ENCODE measurements at regions not wholly inside any gene's neighbourhood (a gene's known extent, or its start where the extent isn't known, plus 50 kb on each side); places are given as distances from the start of the nearest gene placed in this dataset.

- H3K36me3 ChIP-seq (ENCODE audit: control insufficient read depth, insufficient read depth, low read length) = no peaks in the 10 kb centered on the region
- H3K4me3 Mint-ChIP-seq = no peak overlapping the region
- no peak for DNase-seq
- H3K9ac ChIP-seq (ENCODE audit: extremely low read depth, low read length, poor library complexity, severe bottlenecking) = no peak overlapping the region
- no peak overlapping the region for H3K27ac Mint-ChIP-seq
- no peak overlapping the region for H3K27ac ChIP-seq (ENCODE audit: low read depth, low read length)
- no peaks in the 10 kb centered on the region for H3K27me3 Mint-ChIP-seq (ENCODE audit: insufficient read depth)
- H3K9me3 ChIP-seq (ENCODE audit: control insufficient read depth, low read length) = no peaks in the 10 kb centered on the region
- WGBS, 2 experiments (ENCODE audit: insufficient coverage in 1 of 2, insufficient read length in 1 of 2) = 43% methylated on average over 2 of the region's 2 CpGs; no CpG with 5 or more reads in 1 of the 2 experiments
- no peak for TF ChIP-seq CTCF (conservative IDR thresholded peaks at IDR 0.05)
- no peaks in the 10 kb centered on the region for H3K36me3 Mint-ChIP-seq (ENCODE audit: low read depth)
- H3K27me3 ChIP-seq (ENCODE audit: control insufficient read depth, insufficient read depth, low read length, poor library complexity, severe bottlenecking) = no peaks in the 10 kb centered on the region
- H3K4me1 ChIP-seq (ENCODE audit: control insufficient read depth, insufficient read depth, low read length) = no peaks in the 10 kb centered on the region
- H3K4me1 Mint-ChIP-seq = no peaks in the 10 kb centered on the region
- no peaks in the 10 kb centered on the region for H3K9me3 Mint-ChIP-seq
- no peak overlapping the region for H3K4me3 ChIP-seq (ENCODE audit: low read length)
Measured at GRCh38 chr5:4363045-4363444, 767.4 kb downstream of the IRX1 start.

- Histone ChIP-seq H3K27me3 (ENCODE audit: control insufficient read depth, insufficient read depth, low read length, poor library complexity, severe bottlenecking) (no peaks in the 10 kb centered on the region), H3K4me1 (ENCODE audit: control insufficient read depth, insufficient read depth, low read length) (no peaks in the 10 kb centered on the region), H3K4me3 (ENCODE audit: low read length) (no peak overlapping the region), H3K27ac (ENCODE audit: low read depth, low read length) (no peak overlapping the region), H3K36me3 (ENCODE audit: control insufficient read depth, insufficient read depth, low read length) (no peaks in the 10 kb centered on the region), H3K9ac (ENCODE audit: extremely low read depth, low read length, poor library complexity, severe bottlenecking) (no peak overlapping the region), H3K9me3 (ENCODE audit: control insufficient read depth, low read length) (no peaks in the 10 kb centered on the region)
- no peak overlapping the region for H3K4me3 Mint-ChIP-seq
- no peaks in the 10 kb centered on the region for H3K27me3 Mint-ChIP-seq (ENCODE audit: insufficient read depth)
- H3K36me3 Mint-ChIP-seq (ENCODE audit: low read depth) = no peaks in the 10 kb centered on the region
- no peaks in the 10 kb centered on the region for H3K9me3 Mint-ChIP-seq
- no peak for TF ChIP-seq CTCF (conservative IDR thresholded peaks at IDR 0.05)
- DNase-seq = no peak
- no peaks in the 10 kb centered on the region for H3K4me1 Mint-ChIP-seq
- no peak overlapping the region for H3K27ac Mint-ChIP-seq
- WGBS, 2 experiments (ENCODE audit: insufficient coverage in 1 of 2, insufficient read length in 1 of 2) = 87 to 100% methylated on average over 1 to 5 of the region's 5 CpGs
Measured at GRCh38 chr5:4366628-4367027, 771.0 kb downstream of the IRX1 start.

- Mint-ChIP-seq H3K27ac (no peak overlapping the region), H3K4me3 (no peak overlapping the region), H3K36me3 (ENCODE audit: low read depth) (no peaks in the 10 kb centered on the region), H3K4me1 (no peaks in the 10 kb centered on the region), H3K27me3 (ENCODE audit: insufficient read depth) (no peaks in the 10 kb centered on the region), H3K9me3 (no peaks in the 10 kb centered on the region)
- H3K9ac ChIP-seq (ENCODE audit: extremely low read depth, low read length, poor library complexity, severe bottlenecking) = no peak overlapping the region
- TF ChIP-seq CTCF (conservative IDR thresholded peaks at IDR 0.05) = no peak
- no peaks in the 10 kb centered on the region for H3K36me3 ChIP-seq (ENCODE audit: control insufficient read depth, insufficient read depth, low read length)
- H3K4me1 ChIP-seq (ENCODE audit: control insufficient read depth, insufficient read depth, low read length) = no peaks in the 10 kb centered on the region
- no peaks in the 10 kb centered on the region for H3K9me3 ChIP-seq (ENCODE audit: control insufficient read depth, low read length)
- 89 to 92% methylated on average over 4 to 6 of the region's 6 CpGs for WGBS, 2 experiments (ENCODE audit: insufficient coverage in 1 of 2, insufficient read length in 1 of 2)
- no peak for DNase-seq
- H3K27ac ChIP-seq (ENCODE audit: low read depth, low read length) = no peak overlapping the region
- no peaks in the 10 kb centered on the region for H3K27me3 ChIP-seq (ENCODE audit: control insufficient read depth, insufficient read depth, low read length, poor library complexity, severe bottlenecking)
- no peak overlapping the region for H3K4me3 ChIP-seq (ENCODE audit: low read length)
Measured at GRCh38 chr5:4370218-4370617, 769.9 kb upstream of the ADAMTS16 start.

All from endodermal cell (in vitro differentiated cells).